ENCODE measurements at regions not wholly inside any gene's neighbourhood (a gene's known extent, or its start where the extent isn't known, plus 50 kb on each side); places are given as distances from the start of the nearest gene placed in this dataset.

DNA sequence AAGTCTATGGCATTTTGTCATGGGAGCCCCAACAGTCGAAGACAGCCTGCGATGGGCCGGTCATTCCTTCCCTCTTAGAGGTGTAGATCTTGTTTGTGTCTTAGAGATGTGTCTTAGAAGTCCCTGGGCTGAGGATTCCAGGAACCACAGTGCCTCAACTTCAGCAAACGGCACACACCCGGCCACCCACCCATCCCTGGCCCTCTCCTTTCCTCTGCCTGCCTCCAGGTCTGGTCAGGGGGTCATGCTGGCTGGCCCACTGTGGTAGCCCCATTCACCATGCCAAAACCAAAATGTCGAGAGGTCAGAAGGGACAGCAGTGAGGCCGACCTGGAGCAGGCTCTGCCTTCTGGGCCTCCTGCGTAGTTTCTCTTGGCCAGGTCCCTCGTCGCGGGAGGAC, 857.9 kb downstream of the TBC1D22A start:
- TF ChIP-seq, protein P1, sequence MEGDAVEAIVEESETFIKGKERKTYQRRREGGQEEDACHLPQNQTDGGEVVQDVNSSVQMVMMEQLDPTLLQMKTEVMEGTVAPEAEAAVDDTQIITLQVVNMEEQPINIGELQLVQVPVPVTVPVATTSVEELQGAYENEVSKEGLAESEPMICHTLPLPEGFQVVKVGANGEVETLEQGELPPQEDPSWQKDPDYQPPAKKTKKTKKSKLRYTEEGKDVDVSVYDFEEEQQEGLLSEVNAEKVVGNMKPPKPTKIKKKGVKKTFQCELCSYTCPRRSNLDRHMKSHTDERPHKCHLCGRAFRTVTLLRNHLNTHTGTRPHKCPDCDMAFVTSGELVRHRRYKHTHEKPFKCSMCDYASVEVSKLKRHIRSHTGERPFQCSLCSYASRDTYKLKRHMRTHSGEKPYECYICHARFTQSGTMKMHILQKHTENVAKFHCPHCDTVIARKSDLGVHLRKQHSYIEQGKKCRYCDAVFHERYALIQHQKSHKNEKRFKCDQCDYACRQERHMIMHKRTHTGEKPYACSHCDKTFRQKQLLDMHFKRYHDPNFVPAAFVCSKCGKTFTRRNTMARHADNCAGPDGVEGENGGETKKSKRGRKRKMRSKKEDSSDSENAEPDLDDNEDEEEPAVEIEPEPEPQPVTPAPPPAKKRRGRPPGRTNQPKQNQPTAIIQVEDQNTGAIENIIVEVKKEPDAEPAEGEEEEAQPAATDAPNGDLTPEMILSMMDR (IDR thresholded peaks at IDR 0.05) = no peak
- no peak for TF ChIP-seq EZH2 (IDR thresholded peaks at IDR 0.05; ENCODE audit: borderline replicate concordance, insufficient read depth, low read depth, low read length, poor library complexity, severe bottlenecking)
